GM10248 (cell line): ENCODE measurements at regions not wholly inside any gene's neighbourhood (a gene's known extent, or its start where the extent isn't known, plus 50 kb on each side); places are given as distances from the start of the nearest gene placed in this dataset.

Source experiments
- CTCF ChIA-PET: fragments of 300-600 bp; sonication (Branson Sonifier 250); formaldehyde crosslinking; extraction: SDS; loops from one replicate; lab custom pipeline; 2021; ENCODE audit warnings: antibody characterized with exemption; lab: Yijun Ruan, JAX
- POLR2A ChIA-PET: fragments of 350-650 bp; sonication (Branson Sonifier 250); formaldehyde crosslinking; extraction: SDS; loops from one replicate; lab custom pipeline; 2020; ENCODE audit warnings: antibody characterized with exemption; lab: Yijun Ruan, JAX
- DNase-seq: peaks from one replicate; pipeline ENCODE4 v3.0.0; 2012; ENCODE audit errors: extremely low spot score
- TF ChIP-seq, protein P1 (sequence below): IDR thresholded peaks from 2 replicates; pipeline ENCODE4 v1.5.1; 2012; ENCODE audit warnings: mild to moderate bottlenecking, low read depth; ENCODE audit errors: extremely low read depth, missing control alignments, control extremely low read depth

DNA sequence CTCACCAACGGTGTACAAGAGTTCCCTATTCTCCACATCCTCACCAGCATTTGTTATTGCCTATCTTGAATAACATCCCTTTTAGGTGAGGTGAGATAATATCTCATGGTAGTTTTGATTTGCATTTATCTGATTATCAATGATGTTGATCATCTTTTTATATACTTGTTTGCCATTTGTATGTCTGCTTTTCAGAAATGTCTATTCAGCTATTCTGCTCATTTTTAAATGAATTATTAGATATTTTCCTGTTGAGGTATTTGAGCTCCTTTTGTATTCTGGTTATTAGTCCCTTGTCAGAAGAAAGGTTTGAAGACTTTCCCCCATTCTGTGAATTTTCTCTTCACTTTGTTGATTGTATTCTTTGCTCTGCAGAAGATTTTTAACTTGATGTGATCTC, 695.5 kb upstream of the DDX18 start:
- CTCF ChIA-PET: no interaction called here
- TF ChIP-seq, protein P1, sequence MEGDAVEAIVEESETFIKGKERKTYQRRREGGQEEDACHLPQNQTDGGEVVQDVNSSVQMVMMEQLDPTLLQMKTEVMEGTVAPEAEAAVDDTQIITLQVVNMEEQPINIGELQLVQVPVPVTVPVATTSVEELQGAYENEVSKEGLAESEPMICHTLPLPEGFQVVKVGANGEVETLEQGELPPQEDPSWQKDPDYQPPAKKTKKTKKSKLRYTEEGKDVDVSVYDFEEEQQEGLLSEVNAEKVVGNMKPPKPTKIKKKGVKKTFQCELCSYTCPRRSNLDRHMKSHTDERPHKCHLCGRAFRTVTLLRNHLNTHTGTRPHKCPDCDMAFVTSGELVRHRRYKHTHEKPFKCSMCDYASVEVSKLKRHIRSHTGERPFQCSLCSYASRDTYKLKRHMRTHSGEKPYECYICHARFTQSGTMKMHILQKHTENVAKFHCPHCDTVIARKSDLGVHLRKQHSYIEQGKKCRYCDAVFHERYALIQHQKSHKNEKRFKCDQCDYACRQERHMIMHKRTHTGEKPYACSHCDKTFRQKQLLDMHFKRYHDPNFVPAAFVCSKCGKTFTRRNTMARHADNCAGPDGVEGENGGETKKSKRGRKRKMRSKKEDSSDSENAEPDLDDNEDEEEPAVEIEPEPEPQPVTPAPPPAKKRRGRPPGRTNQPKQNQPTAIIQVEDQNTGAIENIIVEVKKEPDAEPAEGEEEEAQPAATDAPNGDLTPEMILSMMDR: no peak
- POLR2A ChIA-PET: no interaction called here
- DNase-seq: no peak

DNA sequence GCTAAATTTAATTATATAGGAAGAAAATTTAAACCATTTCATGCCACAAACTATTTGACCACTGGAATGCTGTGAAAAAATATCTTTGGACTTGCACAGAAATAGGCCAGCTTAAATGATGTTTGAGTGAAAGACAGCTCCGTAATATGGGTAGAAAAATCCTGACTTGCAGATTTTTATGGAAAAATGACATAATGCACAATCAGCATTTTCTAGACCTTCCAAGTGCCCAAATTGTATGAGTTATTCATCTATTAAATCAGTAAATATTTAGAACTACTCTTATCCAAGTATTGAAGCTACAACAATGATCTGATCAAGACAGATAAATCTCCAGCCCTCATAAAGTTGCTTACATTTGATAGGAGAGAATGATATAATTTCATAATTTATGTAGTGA, 691.1 kb upstream of the DDX18 start:
- CTCF ChIA-PET: no interaction called here
- no peak for DNase-seq
- TF ChIP-seq, protein P1: no peak
- POLR2A ChIA-PET: no interaction called here

DNA sequence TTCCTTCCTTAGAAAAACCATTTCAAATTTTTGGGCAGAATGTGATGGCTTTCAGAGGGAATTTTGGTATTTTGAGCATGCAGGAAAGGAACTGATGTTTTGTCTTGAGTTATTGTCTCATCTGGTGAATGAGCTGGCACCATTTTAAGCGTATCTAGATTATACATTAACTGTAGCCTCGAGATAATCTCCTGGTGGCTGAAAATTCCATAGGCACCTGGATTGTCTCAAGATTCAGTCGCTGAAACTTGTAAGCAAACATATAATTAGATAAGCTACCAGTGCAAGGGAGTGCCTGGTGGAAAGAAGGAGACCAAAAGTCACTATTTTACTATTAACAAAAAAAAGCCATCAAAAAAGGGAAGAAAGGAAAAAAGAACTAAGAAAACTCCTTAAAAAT, 687.8 kb upstream of the DDX18 start:
- TF ChIP-seq, protein P1: no peak
- DNase-seq: no peak
- CTCF ChIA-PET: no interaction called here
- POLR2A ChIA-PET: no interaction called here

DNA sequence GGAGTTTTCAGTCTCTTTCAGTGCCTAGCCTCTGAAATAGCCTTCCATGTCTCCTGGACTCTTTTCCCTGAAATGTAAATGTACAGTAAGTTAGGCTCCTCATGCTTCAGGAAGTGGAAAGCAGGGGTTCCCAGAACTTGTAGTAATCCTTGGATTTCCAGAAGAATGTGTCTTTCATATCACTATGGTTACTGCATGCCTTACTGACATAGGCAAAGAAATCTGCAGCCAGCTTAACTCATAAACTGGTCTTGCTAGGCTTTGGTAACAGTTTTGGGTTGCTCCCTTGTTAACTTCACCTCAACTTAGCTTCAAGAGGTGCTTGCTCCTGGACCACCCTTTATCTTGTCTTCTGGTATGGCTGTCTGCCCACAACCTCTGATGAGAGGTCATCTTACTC, 686.8 kb upstream of the DDX18 start:
- DNase-seq: no peak
- TF ChIP-seq, protein P1: no peak
- POLR2A ChIA-PET: no interaction called here
- CTCF ChIA-PET: no interaction called here

DNA sequence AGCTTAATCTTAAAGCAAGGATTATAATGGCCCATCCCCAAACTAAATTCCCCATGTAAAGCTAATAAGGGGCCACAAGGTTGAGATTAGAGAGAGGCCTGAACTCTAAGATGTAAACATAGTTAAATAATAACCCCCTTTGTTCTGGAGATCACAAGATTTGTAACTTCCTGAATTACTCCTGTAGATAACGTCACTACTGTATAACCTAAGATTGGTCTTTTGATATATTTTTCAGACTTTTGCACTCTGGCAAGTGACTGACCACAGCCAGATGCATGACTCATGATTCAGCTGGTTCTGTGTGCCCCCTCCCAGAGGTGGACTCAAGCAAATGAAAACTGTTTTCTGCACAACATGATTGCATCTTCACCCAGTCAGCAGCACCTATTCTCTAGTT, 686.0 kb upstream of the DDX18 start:
- ChIA-PET CTCF (no interaction called here), POLR2A (no interaction called here)
- no peak for DNase-seq
- TF ChIP-seq, protein P1: no peak

DNA sequence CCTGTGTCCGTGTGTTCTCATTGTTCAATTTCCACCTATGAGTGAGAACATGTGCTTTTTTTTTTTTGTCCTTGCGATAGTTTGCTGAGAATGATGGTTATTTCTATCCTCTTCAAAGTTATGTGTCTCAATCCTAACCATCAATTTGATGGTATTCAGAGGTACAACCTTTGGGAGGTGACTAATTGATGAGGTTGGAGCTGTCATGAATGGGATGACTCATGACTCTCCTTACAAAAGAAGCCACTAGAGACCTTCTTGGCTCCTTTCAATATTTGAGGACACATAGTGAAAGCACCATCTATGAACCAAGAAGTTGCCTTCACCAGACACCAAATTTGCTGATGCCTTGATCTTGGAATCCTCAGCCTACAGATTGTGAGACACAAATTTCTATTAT, 677.1 kb upstream of the DDX18 start:
- no peak for DNase-seq
- CTCF ChIA-PET: no interaction called here
- TF ChIP-seq, protein P1: no peak
- POLR2A ChIA-PET: no interaction called here
